BLaER1 (cell line): ENCODE measurements at regions not wholly inside any gene's neighbourhood (a gene's known extent, or its start where the extent isn't known, plus 50 kb on each side); places are given as distances from the start of the nearest gene placed in this dataset.
A peak's percentile ranks its signal among the peaks of the same experiment; 100 is the strongest.
"Not testable (repeated sequence)": the region's sequence is repeated elsewhere in the genome, so short reads cannot be mapped to it uniquely, and the experiment has no call there.

Source experiments
- H3K27ac ChIP-seq: shearing (Covaris generic); formaldehyde crosslinking; 2 replicates; pipeline ENCODE4 v1.8.1; 2022
- H3K27me3 ChIP-seq: shearing (Covaris generic); formaldehyde crosslinking; 2 replicates; pipeline ENCODE4 v1.8.1; 2022
- H3K36me3 ChIP-seq: shearing (Covaris generic); formaldehyde crosslinking; 2 replicates; pipeline ENCODE4 v1.8.1; 2022
- H3K4me1 ChIP-seq: shearing (Covaris generic); formaldehyde crosslinking; 2 replicates; pipeline ENCODE4 v1.8.1; 2022
- H3K4me2 ChIP-seq: shearing (Covaris generic); formaldehyde crosslinking; 2 replicates; pipeline ENCODE4 v1.8.1; 2022
- H3K4me3 ChIP-seq: shearing (Covaris generic); formaldehyde crosslinking; 2 replicates; pipeline ENCODE4 v1.8.1; 2022
- H3K9ac ChIP-seq: shearing (Covaris generic); formaldehyde crosslinking; 2 replicates; pipeline ENCODE4 v1.8.1; 2022
- H3K9me3 ChIP-seq: shearing (Covaris generic); formaldehyde crosslinking; 2 replicates; pipeline ENCODE4 v1.8.1; 2022
- H4K20me1 ChIP-seq: shearing (Covaris generic); formaldehyde crosslinking; 2 replicates; pipeline ENCODE4 v1.8.1; 2022
- Cebpa-rat ChIP-seq: shearing (Covaris generic); IDR thresholded peaks from 2 replicates; pipeline ENCODE4 v1.8.1; 2022

DNA sequence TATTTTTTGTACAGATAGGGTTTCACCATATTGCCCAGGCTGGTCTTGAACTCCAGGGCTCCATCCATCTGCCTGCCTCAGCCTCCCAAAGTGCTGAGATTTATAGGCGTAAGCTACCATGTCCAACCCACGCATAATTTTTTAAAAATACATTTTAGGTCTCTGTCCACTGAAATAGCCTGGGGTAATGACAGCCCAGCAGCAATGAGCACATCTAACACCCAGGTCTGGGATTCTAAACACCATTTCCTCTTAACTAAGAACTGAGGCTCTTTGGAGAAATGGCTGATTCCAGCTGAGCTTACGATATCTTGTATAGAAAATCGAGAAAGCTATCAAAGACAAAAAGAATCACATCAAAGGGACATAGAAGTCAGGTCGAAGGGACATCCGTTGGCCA is 245.3 kb downstream of the PARN start:
- no peak overlapping the region for H3K4me3 ChIP-seq
- no peak overlapping the region for H3K9ac ChIP-seq
- TF ChIP-seq Cebpa-rat = no peak
- peaks cover 10% of the 10 kb centered on the region; the same call in 1 of the 2 replicates for H3K4me1 ChIP-seq
- H3K27ac ChIP-seq = no peak overlapping the region
- H4K20me1 ChIP-seq = no peaks in the 10 kb centered on the region
- no peaks in the 10 kb centered on the region for H3K9me3 ChIP-seq
- no peak overlapping the region for H3K4me2 ChIP-seq
- H3K27me3 ChIP-seq = no peaks in the 10 kb centered on the region
- no peaks in the 10 kb centered on the region for H3K36me3 ChIP-seq

- peaks cover 12% of the 10 kb centered on the region for H3K4me1 ChIP-seq
- H3K36me3 ChIP-seq, H3K9me3 ChIP-seq, H3K4me3 ChIP-seq, H3K4me2 ChIP-seq, H3K27me3 ChIP-seq, H3K27ac ChIP-seq, H4K20me1 ChIP-seq, H3K9ac ChIP-seq: not testable (repeated sequence)
These were observed 246.2 kb downstream of the PARN start for GRCh38 chr16:14383844-14384243.

DNA sequence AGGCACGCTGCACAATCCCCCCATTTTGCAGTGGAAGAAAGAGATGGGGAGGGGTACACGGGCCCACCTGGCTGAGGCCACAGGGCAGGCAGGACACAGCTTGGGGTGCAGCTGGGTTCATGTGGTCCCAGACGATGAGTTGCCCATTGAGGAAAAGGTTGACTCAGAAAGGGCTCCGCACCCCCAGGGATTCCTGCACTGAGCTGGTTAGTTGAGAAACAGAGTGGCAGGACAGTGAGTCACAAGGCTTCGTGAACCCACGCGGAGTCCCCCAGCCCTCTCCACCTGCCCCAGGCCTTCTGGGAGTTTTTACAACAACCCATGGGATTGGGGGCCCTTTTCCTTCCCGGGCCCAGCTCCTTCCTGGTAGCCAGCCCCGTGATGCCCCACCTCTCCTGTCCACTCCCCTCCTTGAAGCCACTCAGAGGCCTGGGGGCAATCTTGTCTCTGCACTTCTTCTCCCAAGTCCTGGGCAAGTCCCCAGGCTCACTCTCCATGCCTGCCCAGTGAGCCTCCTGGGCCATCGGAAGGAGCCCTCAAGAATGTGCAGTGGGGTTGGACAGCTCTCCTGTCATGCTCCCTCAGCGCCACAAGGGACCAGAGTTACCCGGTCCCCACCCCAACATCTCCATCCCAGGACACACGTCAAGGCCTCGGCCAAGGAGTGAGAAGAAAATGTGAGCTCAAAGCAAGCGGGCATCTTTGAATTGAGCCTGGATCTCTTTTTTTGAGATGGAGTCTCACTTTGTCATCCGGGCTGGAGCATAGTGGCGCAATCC is 251.2 kb downstream of the PARN start:
- Histone ChIP-seq H3K27ac (no peak overlapping the region), H3K9ac (no peak overlapping the region), H3K4me1 (peaks cover 49% of the 10 kb centered on the region), H3K4me2 (0 out of 2 replicates have a peak overlapping the region, but pooled peaks have one; percentile 23), H3K9me3 (no peaks in the 10 kb centered on the region), H4K20me1 (no peaks in the 10 kb centered on the region), H3K36me3 (no peaks in the 10 kb centered on the region), H3K4me3 (no peak overlapping the region), H3K27me3 (no peaks in the 10 kb centered on the region)
- TF ChIP-seq Cebpa-rat = no peak

GRCh38 chr16:14378131-14378551 is 251.9 kb downstream of the PARN start:
- H3K4me1 ChIP-seq = peaks cover 56% of the 10 kb centered on the region
- H3K27ac ChIP-seq = no peak overlapping the region
- 0 out of 2 replicates have a peak overlapping the region, but pooled peaks have one; percentile 23 for H3K4me2 ChIP-seq

DNA sequence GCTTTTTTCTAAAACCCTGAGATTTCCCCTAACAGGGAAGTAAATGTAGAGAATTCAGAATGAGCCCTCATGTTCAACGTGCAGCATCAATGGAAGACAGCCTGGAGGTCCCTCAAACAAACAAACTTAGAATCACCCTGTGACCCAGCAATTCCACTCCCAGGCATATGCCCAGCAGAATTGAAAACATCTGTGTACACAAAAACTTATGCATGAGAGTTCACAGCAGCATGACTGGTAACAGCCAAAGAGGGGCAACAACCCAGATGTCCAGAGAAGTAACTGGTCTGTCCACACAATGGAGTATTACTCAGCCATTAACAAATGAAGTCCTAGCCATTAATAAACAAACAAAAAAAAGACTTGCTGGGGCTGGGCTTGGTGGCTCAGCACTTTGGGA is 252.7 kb downstream of the PARN start:
- Histone ChIP-seq H3K27me3 (no peaks in the 10 kb centered on the region), H3K27ac (peak overlapping the region; percentile 63; the same call in 1 of the 2 replicates), H3K9ac (peak overlapping the region; percentile 16; the same call in 1 of the 2 replicates), H4K20me1 (no peaks in the 10 kb centered on the region), H3K9me3 (no peaks in the 10 kb centered on the region), H3K4me1 (peaks cover 64% of the 10 kb centered on the region), H3K36me3 (no peaks in the 10 kb centered on the region), H3K4me3 (no peak overlapping the region), H3K4me2 (peak overlapping the region; percentile 56)
- no peak for TF ChIP-seq Cebpa-rat

More at GRCh38 chr16:14378131-14378551, 251.9 kb downstream of the PARN start:
- H3K36me3 ChIP-seq = no peaks in the 10 kb centered on the region
- H4K20me1 ChIP-seq = no peaks in the 10 kb centered on the region
- TF ChIP-seq Cebpa-rat = no peak
- no peak overlapping the region for H3K4me3 ChIP-seq
- no peaks in the 10 kb centered on the region for H3K9me3 ChIP-seq
- no peaks in the 10 kb centered on the region for H3K27me3 ChIP-seq
- no peak overlapping the region for H3K9ac ChIP-seq

- no peaks in the 10 kb centered on the region for H3K27me3 ChIP-seq
- H3K27ac ChIP-seq = peak overlapping the region; percentile 79
- no peak overlapping the region for H3K4me3 ChIP-seq
- no peaks in the 10 kb centered on the region for H4K20me1 ChIP-seq
- peaks cover 87% of the 10 kb centered on the region for H3K4me1 ChIP-seq
- H3K4me2 ChIP-seq = peak overlapping the region; percentile 73
- H3K9ac ChIP-seq = no peak overlapping the region; the same call in 1 of the 2 replicates
- H3K36me3 ChIP-seq = no peaks in the 10 kb centered on the region
- H3K9me3 ChIP-seq = no peaks in the 10 kb centered on the region
- TF ChIP-seq Cebpa-rat = no peak
These were observed 254.9 kb downstream of the PARN start for GRCh38 chr16:14375132-14375491.

DNA sequence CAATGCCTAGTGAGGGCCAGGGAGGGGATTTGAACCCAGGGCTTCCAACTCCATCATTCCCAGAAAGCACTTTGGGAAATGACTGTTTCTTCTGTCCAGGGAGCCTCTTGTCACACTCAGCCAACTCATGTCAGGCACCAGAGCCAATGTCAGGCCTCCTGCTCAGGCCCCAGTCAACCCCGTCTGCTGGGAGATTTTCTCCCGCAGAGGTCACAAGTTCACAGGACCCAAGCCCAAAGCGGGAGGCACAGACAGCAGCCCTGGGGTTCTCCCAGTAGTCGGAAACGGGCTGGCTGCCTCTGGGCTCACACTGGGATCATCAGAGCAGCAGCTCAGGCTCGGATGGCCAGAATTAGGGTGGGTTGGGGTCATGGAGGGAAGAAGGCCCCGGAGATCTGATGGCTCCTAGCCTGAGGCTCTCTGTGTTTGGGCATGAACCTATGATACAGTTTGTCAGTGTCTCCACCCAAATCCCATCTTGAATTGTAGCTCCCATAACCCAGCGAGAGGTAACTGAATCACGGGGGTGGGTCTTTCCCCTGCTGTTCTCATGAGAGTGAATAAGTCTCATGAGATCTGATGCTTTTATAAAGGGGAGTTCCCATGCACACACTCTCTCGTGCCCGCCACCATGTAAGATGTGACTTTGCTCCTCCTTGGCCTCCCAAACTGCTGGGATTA is 255.5 kb downstream of the PARN start:
- Histone ChIP-seq H3K9me3 (no peaks in the 10 kb centered on the region), H3K4me3 (no peak overlapping the region), H3K4me1 (peaks cover 91% of the 10 kb centered on the region), H3K9ac (no peak overlapping the region; the same call in 1 of the 2 replicates), H4K20me1 (no peaks in the 10 kb centered on the region), H3K27me3 (no peaks in the 10 kb centered on the region), H3K27ac (peak overlapping the region; percentile 79), H3K4me2 (peak overlapping the region; percentile 73), H3K36me3 (no peaks in the 10 kb centered on the region)
- no peak for TF ChIP-seq Cebpa-rat

GRCh38 chr16:14373896-14374295 is 256.2 kb downstream of the PARN start:
- Histone ChIP-seq H3K4me1 (peaks cover 89% of the 10 kb centered on the region), H3K9me3 (no peaks in the 10 kb centered on the region), H3K4me3 (no peak overlapping the region), H3K9ac (no peak overlapping the region; the same call in 1 of the 2 replicates), H3K27ac (peak overlapping the region; percentile 79), H3K27me3 (no peaks in the 10 kb centered on the region), H3K36me3 (no peaks in the 10 kb centered on the region), H4K20me1 (no peaks in the 10 kb centered on the region), H3K4me2 (peak overlapping the region; percentile 73)
- no peak for TF ChIP-seq Cebpa-rat

DNA sequence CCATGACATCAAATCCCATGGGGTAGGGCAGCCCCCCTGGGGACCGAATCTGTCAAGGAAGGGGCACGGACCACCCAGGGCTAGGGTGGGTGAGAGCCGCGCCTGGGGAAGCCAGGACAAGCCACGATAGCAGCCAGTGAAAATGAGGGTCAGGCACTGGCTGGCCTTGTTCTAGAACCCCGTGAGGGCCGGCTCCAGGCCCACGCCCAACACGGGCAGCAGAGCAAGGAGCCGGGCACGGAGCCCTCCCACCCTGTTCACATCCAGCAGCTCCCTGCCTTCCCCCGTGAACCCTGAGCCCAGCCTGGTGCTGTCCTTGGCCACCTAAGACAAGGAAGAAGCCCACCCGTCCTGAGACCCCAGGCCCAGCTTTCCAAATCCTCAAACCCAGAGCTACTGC is 256.7 kb downstream of the PARN start:
- no peaks in the 10 kb centered on the region for H4K20me1 ChIP-seq
- H3K27me3 ChIP-seq = no peaks in the 10 kb centered on the region
- no peaks in the 10 kb centered on the region for H3K36me3 ChIP-seq
- peak overlapping the region; percentile 53; the same call in 1 of the 2 replicates for H3K9ac ChIP-seq
- no peaks in the 10 kb centered on the region for H3K9me3 ChIP-seq
- peak overlapping the region; percentile 73 for H3K4me2 ChIP-seq
- no peak overlapping the region for H3K4me3 ChIP-seq
- H3K27ac ChIP-seq = peak overlapping the region; percentile 79
- H3K4me1 ChIP-seq = peaks cover 84% of the 10 kb centered on the region
- TF ChIP-seq Cebpa-rat = no peak

- Histone ChIP-seq H3K4me1 (peaks cover 79% of the 10 kb centered on the region), H3K36me3 (no peaks in the 10 kb centered on the region), H4K20me1 (no peaks in the 10 kb centered on the region), H3K4me2 (peak overlapping the region; percentile 73), H3K27me3 (no peaks in the 10 kb centered on the region), H3K9me3 (no peaks in the 10 kb centered on the region), H3K9ac (peak overlapping the region; percentile 53; the same call in 1 of the 2 replicates), H3K4me3 (no peak overlapping the region), H3K27ac (peak overlapping the region; percentile 79)
- TF ChIP-seq Cebpa-rat = no peak
These were observed 257.6 kb downstream of the PARN start for GRCh38 chr16:14372471-14372870.
